Skin epidermis (tissue), 12 donors: ENCODE measurements at regions not wholly inside any gene's neighbourhood (a gene's known extent, or its start where the extent isn't known, plus 50 kb on each side); places are given as distances from the start of the nearest gene placed in this dataset.

Experiments used
- H3K27ac ChIP-seq, 21 experiments: fragments of 200-600 bp; sonication (generic) in 11 of 21; one replicate each; pipeline ENCODE4 v1.5.0; 2020; ENCODE audit warnings: mild to moderate bottlenecking in 3 of 21, inconsistent platforms in 2 of 21, moderate library complexity in 2 of 21
- H3K4me3 ChIP-seq, 7 experiments: fragments of 200-600 bp; sonication (generic) in 2 of 7; one replicate each; pipeline ENCODE4 v1.5.0; 2020; ENCODE audit warnings: inconsistent platforms in 2 of 7, mild to moderate bottlenecking in 2 of 7, moderate library complexity in 1 of 7

- Histone ChIP-seq H3K4me3 (no peak overlapping the region), H3K27ac (no peak overlapping the region)
Observed at GRCh38 chr16:18060351-18060750, 276.2 kb downstream of the NPIPA8 start.

GRCh38 chr16:18059577-18059976, 277.0 kb downstream of the NPIPA8 start:
- Histone ChIP-seq H3K4me3 (no peak overlapping the region), H3K27ac (no peak overlapping the region)

GRCh38 chr16:18059089-18059488, 277.4 kb downstream of the NPIPA8 start:
- H3K4me3 ChIP-seq = no peak overlapping the region
- no peak overlapping the region for H3K27ac ChIP-seq

- H3K27ac ChIP-seq = no peak overlapping the region
- no peak overlapping the region for H3K4me3 ChIP-seq
Observed at GRCh38 chr16:18055411-18055916, 281.1 kb downstream of the NPIPA8 start.

GRCh38 chr16:18050777-18051176, 285.8 kb downstream of the NPIPA8 start:
- Histone ChIP-seq H3K27ac (no peak overlapping the region), H3K4me3 (no peak overlapping the region)

DNA sequence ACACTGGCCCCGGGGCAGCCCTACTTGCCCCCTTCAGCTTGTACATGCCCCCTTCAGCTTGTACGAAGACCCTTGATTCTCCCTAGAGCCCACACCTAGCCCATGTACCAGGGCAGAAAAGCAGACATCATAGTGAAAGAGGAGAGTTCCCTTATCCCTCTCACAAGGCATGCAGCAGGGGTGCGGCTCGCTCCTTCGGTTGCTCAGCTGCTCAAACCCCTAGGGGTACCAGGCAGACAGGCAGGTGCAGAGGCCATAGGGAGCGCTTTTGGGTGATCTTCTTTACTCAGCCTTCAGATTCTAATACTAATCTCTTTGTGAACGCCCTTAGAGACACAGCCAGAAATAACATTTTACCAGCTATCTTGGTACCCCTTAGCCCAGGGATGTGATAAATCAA, 286.3 kb downstream of the NPIPA8 start:
- Histone ChIP-seq H3K4me3 (no peak overlapping the region), H3K27ac (no peak overlapping the region)

DNA sequence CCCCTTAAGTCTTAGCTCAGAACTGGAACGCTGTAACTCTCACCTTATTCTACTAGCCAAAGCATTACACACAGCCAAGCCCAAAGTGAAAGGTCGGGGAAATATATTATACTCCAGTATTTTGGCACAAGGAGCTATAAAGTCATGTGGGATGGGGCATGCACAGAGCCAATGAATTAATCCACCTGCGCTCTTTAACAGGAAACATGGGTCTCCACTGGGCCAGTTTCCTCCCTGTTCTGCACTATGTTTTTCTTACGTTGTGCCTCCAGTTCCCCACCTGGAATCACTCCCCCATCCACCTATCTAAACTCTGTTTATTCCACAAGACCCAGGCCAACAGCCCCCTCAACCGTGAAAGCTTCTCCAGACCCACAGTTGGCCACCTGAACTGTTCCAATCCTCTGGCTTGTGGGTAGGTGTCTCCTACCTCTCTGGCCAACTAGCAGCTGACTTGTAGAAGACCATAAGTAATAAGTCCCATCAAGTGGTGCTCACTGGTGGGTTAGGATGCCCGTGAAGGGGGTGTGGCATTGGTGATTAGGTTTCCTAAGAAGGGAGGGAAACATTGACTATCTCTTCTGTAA, 286.9 kb downstream of the NPIPA8 start:
- H3K4me3 ChIP-seq = no peak overlapping the region
- H3K27ac ChIP-seq = no peak overlapping the region

GRCh38 chr16:18048853-18049546, 287.5 kb downstream of the NPIPA8 start:
- Histone ChIP-seq H3K4me3 (no peak overlapping the region), H3K27ac (no peak overlapping the region)

- no peak overlapping the region for H3K4me3 ChIP-seq
- H3K27ac ChIP-seq = no peak overlapping the region
Observed at GRCh38 chr16:18047761-18048160, 288.8 kb downstream of the NPIPA8 start.

GRCh38 chr16:18045356-18045755, 291.2 kb downstream of the NPIPA8 start:
- H3K4me3 ChIP-seq = no peak overlapping the region
- H3K27ac ChIP-seq = no peak overlapping the region

DNA sequence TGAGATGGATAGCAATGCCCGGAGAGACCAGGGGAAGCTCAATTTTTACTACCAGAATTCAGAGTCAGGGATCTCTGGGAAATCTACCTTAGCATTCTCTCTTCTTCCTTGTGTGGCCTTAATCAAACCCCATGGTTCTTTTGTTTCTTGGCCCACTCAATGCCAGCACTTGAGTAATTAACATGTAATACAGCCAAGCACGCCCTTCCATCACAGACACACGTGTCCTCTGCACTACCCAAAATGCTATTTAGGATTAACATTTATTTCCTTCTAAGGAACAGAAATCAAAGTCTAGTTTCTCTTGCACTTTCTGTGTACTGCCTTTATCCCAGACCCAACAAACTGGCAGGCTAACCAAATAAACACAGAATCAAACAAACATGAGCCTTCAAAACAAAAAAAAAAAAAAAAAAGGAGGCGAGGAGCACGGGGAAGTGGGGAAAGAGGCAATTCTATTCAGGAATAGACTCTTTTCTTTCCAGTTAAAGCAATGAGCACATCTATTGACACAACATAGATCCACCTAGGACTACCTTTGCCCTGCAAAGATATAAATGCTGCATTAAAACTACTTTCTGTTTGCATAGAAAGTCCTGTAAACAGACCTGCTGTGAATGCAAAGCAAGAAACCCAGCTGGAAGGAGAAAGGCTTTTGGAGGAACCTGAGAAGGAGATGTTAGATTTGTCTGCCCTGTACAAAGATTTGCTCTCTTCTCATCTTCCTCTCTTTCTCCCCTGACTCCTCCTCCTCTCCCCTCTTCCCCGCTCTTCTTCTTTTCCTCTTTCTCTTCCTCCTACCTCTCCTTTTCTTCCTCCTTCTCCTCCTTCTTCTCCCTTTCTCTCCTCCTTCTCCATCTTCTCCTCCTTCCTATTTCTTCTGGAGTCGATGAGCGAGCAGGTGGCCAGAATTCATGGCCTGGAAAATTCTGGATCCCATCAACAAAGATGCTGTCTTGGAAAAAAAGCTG, 294.4 kb downstream of the NPIPA8 start:
- no peak overlapping the region for H3K4me3 ChIP-seq

DNA sequence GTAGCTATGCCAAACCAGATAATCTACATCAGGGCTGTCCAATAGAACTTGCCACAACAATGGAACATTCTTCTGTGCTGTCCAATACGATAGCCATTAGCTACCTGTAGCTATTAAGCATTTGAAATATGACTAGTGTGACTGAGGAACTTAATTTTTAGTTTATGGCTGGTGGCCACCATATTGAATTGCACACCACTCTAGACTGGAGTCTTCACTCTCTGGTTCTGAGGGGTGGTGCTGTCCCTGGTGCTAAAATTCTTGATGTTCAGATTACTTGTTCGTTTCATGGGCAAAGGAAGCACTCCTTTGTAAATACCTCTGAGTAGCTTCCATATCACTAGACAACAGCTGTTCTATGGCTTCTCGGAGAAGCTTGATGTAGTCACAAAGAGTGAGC, 296.6 kb downstream of the NPIPA8 start:
- no peak overlapping the region for H3K4me3 ChIP-seq

More for the DNA sequence above, 294.4 kb downstream of the NPIPA8 start:
- no peak overlapping the region for H3K27ac ChIP-seq

GRCh38 chr16:18037051-18037450, 299.5 kb downstream of the NPIPA8 start:
- Histone ChIP-seq H3K4me3 (no peak overlapping the region), H3K27ac (no peak overlapping the region)

More for the DNA sequence above, 296.6 kb downstream of the NPIPA8 start:
- no peak overlapping the region for H3K27ac ChIP-seq

DNA sequence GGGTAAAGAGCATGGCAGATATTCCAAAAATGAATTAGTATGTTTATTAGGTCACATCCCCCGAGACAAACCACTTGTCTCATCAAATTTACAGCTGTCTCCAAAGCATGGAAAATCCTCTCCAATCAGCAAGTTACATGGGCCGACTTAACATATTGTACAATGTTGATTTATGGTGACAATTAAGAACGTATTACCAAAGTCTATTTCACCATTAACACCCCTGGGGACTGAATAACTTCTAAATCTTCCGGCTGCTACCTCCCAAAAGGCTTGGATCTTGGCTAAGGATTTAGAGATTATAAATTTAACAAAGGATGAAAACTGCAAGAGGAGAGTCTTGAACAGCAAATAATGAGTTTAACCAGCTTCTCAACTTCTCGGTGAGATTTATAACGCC, 311.9 kb downstream of the NPIPA8 start:
- H3K27ac ChIP-seq = no peak overlapping the region

GRCh38 chr16:18018376-18018775, 318.2 kb downstream of the NPIPA8 start:
- Histone ChIP-seq H3K4me3 (no peak overlapping the region), H3K27ac (no peak overlapping the region)

More for the DNA sequence above, 311.9 kb downstream of the NPIPA8 start:
- H3K4me3 ChIP-seq = no peak overlapping the region

DNA sequence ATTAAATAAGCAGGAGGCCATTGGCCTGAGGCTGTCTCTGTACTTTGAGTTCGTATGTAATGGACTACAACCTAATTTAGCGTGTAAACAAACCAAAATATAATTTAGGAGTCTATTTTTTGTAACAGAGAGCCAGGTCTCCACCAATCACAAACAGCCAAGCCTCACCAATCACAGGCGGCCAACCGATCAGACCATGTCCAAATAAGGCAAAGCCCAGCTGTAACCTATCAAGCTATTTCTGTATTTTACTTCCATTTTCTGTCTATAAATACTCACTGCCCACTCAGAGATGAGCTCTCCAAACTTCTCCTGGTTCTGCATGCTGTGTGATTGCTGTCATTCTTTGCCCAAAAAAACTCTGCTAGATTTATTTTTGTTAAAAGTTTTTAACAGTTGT, 322.7 kb downstream of the NPIPA8 start:
- Histone ChIP-seq H3K27ac (no peak overlapping the region), H3K4me3 (no peak overlapping the region)

- Histone ChIP-seq H3K27ac (no peak overlapping the region), H3K4me3 (no peak overlapping the region)
Observed at GRCh38 chr16:18008356-18008755, 328.2 kb downstream of the NPIPA8 start.

DNA sequence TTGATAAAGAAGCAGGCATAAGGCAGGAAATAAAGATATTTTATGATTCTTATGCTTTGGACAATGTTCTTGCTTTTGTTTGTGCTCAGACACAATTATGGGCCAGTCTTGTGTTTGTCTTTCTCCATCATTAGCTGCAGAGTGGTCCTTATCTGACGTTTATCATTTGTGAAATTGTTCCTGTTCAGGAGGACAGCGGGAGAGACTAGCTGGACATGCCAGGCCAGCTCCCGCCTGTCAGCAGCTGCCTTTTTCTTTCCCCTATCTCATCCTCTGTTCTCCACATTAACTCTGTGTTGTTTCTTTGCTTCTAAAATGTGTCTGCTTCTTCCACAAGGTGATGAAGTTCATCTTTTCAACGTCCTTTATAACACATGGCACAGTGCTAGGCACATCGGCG, 333.5 kb downstream of the NPIPA8 start:
- Histone ChIP-seq H3K27ac (no peak overlapping the region), H3K4me3 (no peak overlapping the region)

GRCh38 chr16:17998996-17999395, 337.5 kb downstream of the NPIPA8 start:
- Histone ChIP-seq H3K4me3 (no peak overlapping the region), H3K27ac (no peak overlapping the region)

GRCh38 chr16:17998550-17998949, 338.0 kb downstream of the NPIPA8 start:
- no peak overlapping the region for H3K4me3 ChIP-seq
- H3K27ac ChIP-seq = no peak overlapping the region
